GM21381 (cell line): ENCODE measurements at regions not wholly inside any gene's neighbourhood (a gene's known extent, or its start where the extent isn't known, plus 50 kb on each side); places are given as distances from the start of the nearest gene placed in this dataset.

Source experiments
- ATAC-seq: cut with Tn5 transposase; IDR thresholded peaks from one replicate; pipeline ENCODE4 v1.9.1; 2021; ENCODE audit warnings: mild to moderate bottlenecking, moderate library complexity; ENCODE audit not compliant: unreplicated experiment

DNA sequence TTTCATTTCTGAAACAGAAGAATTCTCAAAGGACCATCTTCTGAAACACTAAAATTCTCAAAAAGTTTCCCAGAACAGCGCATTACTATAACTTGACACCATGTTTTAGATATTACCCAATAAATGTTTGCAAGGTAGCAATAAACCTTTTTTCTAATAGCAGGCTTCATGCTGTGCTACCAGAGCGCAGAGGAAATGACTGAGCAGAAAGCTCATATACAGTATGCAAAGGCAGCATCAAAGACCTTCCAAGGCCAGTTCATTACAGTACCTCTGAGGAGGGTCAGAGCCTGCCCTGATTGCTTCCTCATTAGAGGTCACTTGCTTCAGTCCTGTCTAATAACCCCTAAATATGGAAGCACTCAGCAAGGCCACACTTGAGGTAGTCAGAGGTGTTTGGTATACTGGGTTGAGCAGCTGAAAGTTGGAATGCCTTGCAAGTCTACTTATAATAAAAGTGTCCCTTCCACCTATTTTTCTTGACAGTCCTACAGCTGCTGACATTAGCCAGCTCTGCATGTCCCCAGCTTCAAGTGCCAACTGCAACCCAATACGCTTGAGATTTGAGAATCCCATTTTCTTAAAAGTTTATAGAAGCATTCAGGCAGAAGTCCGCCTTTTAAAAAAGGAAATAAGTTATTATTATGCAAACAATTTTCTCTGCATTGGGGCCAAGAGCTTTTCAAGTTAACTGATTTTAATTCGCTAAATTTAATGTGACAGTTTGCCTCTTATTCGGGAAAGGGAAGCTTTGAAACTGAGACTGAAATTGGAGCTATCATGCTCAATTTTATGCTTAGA lies 207.2 kb downstream of the ZC3H11B start:
- ATAC-seq, result no peak

DNA sequence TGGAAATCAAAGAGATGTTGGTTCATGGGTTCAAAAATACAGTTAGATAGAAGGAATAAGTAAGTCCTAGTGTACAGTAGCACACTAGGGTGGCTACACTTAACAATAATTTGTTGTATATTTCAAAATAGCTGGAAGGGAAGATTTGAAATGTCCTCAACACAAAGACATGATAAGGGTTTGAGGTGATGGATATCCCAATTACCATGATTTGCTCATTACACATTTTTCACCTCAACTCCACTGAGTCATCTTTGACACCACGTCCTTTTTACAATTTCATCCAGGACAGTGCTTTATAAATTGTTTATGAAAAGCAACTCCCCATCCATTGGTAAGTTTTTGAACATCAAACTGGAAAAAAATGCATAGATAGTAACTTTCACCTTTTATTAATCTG lies 208.3 kb downstream of the ZC3H11B start:
- no peak for ATAC-seq

DNA sequence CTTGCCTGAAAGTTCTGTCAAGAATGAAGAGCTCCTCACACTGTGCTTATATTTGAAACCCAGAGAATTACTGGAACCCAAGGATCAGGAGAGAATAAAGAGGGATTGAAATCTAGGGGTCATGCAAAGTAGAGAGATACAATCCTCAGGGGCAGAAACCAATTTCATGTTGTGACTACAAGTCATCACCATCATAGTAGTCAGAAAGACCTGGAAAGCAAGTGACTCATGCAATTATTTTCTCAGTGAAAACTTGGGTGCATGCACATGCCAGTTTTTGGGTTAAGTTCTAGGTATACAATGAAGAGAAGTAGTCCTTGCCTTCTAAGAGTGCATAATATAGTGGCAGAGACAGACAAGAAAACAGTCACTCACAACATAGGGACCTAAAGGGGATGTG lies 210.0 kb downstream of the ZC3H11B start:
- no peak for ATAC-seq

DNA sequence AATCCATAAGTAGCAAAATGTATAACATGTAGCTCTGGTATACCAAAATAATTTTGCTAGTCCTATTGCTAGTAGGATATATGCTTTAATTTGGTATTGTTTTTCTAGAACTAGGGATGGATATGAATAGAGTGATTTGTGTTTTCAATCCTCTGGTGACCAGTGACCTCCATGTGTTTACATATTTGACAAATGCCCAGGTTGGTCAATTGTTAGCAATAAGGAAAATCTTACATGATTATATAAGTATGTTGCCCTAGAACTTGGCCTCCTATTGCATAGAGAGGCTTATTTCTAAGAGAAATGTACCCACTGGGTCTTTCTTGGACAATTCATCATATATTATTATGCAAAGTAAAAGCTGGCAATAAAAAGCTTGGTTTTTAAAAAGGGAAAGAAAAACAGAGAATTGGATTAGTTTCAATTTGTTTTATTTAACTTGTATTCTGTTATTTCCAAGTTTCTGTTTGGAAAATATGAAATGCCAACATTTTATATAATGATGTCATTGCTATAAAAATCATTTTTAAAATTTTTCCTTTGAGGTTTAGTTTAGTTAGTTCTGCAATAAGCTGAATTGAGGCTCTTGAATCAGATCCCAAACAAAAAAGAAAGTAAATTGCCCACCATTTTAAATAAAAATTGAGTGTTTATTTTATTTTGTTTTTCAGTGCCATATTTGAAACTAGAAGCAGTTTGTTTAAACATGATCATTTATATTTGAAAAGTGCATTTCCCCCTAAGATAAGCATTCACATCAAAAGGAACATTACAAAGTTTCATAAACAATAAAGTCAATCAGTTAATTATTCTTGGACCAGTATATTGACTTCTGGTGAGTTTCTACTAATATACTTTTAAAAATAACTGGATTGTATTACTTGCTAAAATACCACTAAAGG lies 210.9 kb downstream of the ZC3H11B start:
- no peak for ATAC-seq

DNA sequence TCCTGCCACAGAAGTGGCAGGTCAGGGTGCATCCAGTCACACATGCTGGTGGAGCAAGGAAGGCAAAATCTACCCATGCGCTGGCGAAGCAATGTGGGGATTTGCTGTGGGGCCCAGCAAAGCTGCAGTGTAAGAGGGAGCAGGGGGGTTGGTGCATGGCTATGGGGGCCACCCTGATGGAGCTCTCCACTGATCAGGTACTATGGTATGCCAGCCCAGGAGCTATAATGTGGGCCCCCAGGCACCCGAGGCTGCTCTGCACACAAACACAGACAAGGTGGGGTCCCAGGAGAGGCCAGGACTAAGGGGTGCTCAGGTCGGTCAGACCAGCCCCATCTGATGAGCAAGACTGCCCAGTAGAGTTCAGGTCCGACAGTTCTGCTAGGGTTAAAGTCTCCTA lies 213.5 kb downstream of the ZC3H11B start:
- no peak for ATAC-seq

DNA sequence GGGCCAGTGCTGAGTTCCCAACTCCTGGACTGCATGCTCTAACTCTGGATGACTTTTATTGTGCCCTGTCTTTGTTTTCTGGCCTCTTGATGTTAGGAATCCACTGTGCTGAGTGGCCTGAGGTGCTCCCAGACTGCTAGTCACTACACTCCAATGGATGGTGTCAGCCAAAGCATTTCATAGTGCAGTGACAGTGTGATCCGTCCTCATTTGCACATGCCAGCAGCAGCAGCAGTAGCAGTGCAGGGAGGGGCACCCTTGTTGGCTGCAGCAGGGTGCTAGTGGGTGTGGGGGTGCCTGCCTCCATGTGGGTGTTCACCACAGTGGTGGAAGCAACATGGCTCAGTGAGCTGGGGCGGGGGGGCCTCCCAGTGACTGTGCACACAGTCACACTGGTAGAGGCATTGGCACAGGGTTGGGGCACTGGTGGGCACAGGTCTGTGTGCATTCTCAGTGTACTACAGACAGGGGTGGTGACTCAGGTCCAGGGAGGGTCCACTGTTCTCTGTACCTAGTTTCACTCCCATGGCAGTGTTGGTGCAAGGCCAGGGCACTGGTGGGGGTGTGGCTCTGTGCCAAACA lies 214.0 kb downstream of the ZC3H11B start:
- no peak for ATAC-seq

DNA sequence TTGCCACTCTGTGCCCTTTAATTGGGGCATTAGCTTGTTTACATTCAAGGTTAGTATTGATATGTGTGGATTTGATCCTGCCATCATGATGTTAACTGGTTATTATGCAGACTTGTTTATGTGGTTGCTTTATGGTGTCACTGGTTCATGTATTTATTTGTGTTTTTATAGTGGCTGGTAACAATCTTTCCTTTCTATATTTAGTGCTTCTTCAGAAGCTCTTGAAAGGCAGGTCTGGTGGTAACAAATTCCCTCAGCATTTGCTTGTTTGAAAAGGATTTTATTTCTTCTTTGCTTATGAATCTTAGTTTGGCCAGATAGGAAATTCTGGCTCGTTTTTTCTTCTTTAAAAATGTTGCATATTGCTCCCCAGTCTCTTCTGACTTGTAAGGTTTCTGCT lies 215.4 kb downstream of the ZC3H11B start:
- no peak for ATAC-seq

DNA sequence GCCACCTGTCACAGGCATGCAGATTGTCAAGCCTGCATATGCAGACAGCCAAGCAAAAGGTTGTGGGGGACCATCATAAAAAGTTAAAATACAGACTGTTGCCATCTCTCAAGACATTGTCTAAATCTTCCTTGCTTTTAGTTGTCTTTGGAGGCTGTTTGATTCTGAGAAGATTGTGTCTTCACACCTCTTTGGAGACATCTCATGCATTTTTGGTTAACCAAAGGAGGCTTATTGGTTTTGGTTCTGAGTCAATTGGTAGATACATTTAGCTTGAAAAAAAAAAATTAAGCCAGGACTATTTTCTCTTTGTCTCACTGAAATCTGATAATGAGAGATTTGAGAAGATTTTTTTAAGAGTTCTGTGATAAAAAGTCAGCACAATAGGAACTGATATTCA lies 217.6 kb downstream of the LYPLAL1 start:
- ATAC-seq, result no peak

DNA sequence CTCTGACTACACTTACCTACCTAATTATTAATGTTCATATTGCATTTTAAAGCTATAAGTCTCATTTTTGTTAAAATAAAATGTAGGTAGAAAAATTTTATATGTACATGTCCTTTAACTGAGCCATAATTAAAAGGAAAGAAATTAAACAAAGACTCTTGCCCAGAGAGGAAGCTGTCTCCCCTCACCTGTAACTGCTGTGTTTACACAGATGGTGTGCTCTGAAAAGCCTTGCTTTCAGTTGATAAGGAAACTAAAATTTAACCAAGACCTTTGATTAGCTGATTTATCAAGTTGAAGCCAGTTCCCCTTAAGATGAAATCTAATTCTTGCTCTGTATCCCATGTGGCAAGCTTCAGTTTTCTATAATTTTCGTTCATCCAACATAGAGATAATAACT lies 213.5 kb downstream of the LYPLAL1 start:
- ATAC-seq, result no peak

DNA sequence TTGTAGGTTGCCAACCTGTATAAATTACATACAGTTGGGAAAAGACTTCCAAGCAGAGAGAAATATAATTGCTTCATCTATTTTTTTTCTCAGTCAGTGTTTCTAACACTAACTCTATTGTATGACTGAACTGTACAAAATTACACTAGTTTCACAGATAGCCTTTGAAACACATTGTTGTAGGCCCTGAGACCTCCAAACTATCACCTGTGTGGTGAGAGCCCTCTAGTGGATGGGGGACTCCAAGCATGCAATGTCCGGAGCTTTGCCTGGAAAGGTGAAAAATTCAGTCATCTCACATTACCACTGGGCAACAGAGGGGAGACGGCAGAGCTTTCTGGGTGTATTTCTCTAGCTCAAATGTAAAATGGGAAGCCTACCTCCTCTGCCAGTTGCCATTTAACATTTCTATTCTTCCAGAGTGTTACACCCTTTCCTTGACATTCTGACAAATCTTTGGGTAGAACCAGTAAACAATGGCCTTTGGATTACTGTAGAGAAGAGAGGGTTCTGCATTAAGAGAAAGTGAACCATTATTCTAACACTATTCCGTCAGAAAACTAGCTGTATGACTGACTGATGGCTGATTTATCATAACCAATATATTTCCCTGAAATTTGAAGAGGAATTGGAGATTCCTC lies 212.2 kb downstream of the LYPLAL1 start:
- ATAC-seq, result peak; percentile 94

DNA sequence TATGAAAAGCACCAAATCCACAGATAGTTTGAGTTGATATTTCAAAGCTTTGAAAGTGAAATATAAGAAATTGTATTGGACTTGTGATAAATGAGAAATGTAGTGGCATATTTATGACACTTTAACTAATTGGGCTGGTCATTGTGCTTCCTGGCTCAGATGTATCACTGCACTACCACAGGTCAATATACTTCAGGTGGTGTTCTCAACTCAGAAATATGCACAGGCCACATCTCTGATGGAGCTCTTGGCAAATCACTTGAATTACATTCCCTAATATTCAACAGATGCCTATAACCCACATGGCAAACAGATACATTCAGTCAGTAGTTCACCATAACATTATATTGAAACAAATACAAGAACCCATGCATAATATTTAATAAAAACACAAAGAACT lies 209.6 kb downstream of the LYPLAL1 start:
- ATAC-seq, result no peak

DNA sequence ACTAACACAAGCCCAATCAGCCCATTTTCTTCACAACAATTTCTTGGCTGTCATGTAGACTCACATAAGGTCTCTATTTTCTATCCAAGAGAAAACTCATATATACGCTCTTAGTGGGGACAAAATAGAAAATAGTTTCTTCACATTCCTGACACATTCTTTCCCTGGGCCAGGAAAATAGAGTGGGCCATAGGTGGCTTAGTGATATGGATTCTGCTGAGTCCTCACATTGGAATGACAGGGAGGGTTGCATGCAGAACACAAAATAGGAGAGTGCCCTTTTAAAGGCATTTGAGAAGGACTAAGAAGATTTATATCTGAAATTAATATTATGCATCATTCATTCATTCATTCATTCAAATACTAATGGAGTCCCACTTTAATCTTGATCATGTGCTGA lies 207.7 kb downstream of the LYPLAL1 start:
- no peak for ATAC-seq

DNA sequence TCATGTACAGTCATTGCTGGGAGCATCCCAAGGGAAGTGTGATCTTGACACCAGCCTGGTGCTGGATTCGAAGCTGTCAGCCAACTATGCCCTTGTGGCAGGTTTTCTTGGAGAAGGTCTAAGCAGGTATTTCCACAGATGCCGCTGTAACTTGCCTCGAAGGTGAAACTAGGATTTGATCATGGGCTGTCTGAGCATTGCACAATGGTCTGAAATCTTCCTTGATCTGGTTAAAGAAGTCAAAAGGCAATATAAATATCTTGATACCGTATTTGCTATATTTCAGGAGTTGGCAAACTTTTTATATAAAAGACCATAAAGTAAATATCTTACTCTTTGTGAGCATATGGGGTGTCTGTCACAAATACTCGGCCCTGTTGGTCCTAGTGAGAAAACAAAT lies 206.8 kb downstream of the LYPLAL1 start:
- ATAC-seq, result no peak

DNA sequence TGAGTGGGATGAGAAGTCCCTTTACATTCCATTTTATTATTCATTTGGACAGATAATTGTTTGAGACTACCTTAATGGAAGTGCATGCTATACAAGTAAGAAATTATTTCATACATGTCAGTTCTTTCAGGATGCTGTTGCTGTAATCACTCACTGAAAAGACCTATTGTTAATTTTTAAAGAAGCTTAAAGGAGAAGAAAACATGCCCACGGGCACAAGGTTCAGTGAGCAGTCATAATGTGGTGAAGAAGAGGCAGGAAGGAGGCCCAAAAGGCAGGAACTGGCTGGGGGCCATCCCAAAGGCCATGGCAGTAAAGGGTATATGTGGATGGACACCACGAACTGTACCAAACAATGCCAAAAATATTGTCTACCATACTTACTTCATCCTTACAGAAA lies 206.0 kb downstream of the LYPLAL1 start:
- no peak for ATAC-seq

DNA sequence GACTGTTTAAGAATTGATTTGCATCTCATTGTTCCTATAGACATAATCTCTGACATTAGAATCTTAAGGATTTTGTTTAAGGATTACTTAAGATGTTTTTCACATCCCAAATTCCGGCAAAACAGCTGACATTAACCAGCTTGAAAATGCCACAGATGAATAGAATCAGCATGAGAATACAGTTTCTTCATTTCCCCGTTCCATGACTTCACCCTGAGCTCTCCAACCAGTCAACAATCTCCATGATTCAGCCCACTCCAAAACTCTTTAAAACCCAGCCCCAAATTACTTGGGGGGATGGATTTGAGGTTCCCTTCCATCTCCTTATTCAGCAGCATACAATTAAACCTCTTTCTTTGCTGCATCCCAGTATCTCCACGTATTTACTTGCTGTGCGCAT lies 201.0 kb downstream of the LYPLAL1 start:
- no peak for ATAC-seq

DNA sequence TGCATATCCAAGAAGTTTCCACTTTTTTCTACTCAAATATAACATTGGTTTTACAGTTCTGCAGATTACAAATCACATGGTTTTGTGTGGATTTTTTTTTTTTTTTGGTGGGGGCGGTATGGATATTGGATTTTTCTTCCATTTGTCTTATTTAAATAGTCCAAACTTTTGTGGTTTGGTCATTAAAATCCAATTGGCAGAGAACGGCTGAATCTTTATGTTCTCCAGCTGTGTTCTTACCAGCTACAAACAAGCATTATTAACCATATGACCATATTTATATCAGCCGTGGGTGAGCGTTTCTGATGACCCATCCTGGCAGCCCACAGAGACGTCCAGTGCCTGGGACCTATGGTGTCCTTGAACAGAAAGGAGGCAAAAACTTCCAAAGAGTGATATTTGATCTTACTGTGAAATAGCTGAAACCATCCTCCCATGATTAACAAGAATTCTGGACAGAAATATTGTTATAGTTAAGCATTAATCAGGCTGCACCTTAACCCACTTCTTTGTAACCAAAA lies 200.4 kb downstream of the LYPLAL1 start:
- no peak for ATAC-seq

DNA sequence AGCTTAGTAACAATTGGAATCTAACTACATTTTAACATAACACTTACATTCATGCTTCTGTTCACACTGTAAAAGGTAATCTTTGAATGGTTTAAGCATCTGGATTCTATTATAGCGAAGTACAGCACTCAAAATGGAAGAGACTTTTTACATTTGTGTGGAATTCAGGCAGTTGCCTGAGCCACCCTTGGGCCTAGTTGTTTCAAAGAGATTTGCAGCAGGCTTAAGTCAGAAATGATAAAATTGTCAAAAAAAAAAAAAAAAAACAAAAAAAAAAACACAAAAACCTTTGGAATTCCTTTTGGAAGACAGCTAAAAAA lies 199.9 kb downstream of the LYPLAL1 start:
- no peak for ATAC-seq

DNA sequence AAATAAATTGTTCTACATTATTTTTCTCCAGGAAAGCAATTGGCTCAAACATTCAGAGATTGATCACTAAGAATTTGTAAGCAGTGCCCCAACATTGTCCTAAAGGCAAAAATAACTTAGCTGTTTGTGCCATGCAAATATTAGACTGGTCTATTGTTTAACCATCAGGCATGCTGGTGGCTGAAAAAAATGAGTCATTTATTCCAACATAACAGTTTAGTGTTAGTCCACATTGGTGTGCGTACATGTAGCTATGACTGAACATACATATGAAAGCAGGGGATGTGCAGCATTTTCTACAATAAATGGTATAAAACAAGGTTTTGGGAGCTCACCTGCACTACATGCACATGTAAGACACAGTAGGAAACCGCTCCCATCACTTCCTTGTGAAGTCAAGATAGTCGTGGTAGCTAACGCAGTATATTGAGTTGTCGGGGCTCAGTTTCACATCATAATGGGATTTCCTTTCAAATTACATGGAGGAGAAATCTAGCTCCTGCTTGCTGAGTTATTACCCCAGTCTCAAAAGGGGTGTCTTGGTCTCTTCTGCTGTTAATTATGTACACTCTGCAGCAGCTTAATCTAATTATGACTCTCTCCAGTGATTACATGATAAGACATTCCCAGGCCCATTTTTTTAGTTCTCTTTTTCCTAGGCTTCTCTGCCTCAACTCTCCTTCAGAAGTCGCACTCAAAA lies 199.4 kb downstream of the LYPLAL1 start:
- ATAC-seq, result no peak

DNA sequence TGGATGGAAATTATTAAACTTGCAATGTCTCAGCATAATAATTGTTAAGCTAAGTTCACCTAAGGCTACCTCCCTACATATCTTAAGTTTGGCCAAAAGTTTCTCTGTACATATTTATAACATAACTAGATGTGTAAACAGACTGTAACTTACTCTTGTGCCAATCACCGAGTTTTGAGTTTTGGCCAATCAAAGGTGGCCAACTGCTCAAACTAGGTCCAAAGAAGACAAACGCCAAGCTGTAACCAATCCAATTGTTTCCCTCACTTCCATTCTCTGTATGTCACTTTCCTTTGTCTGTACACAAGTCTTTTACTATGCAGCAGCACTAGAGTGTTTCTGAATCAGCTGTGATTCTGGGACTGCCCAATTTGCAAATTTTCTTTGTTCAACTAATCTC lies 197.8 kb downstream of the LYPLAL1 start:
- no peak for ATAC-seq

DNA sequence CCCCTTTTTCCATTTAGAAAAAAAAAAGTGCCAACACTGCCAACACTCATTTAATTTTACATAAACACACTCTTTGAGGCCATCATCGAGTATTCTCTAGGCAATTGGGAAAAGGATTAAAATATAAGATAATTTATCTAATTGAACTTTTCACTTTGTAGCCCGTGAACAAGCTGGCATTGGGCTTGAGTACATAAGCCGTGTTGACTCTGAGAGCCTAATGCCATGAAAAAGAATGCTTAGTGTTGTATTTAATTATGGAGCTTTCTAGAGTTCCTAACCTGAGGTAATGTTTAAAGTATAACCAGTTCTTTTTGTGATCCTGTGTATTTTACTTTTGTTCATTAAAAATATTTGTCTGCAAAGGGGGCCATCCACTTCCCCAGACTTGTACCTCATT lies 193.8 kb downstream of the LYPLAL1 start:
- no peak for ATAC-seq

DNA sequence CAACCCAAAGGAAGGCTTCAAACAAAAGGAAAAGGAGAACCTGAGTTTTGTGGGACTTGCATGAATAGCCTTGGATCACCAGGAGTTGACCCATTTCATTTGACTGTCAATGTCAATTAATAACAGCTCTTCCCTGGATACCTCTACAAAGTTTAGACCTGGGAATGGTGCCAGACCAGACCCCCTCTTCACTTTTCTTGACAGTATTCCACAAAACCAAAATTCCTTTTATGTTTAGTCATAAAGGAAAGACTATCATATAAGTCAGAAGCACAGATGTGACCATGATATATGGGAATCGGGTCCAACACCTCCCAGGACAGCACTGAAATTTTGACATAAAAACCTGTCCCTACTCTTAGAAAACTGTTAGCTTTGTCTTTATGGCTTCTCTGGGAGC lies 191.8 kb downstream of the LYPLAL1 start:
- no peak for ATAC-seq
